GM18517 (cell line): ENCODE measurements at regions not wholly inside any gene's neighbourhood (a gene's known extent, or its start where the extent isn't known, plus 50 kb on each side); places are given as distances from the start of the nearest gene placed in this dataset.

Experiments
- ATAC-seq: cut with Tn5 transposase; IDR thresholded peaks from one replicate; pipeline ENCODE4 v1.9.1; 2021; ENCODE audit warnings: mild to moderate bottlenecking, moderate library complexity; ENCODE audit not compliant: unreplicated experiment

DNA sequence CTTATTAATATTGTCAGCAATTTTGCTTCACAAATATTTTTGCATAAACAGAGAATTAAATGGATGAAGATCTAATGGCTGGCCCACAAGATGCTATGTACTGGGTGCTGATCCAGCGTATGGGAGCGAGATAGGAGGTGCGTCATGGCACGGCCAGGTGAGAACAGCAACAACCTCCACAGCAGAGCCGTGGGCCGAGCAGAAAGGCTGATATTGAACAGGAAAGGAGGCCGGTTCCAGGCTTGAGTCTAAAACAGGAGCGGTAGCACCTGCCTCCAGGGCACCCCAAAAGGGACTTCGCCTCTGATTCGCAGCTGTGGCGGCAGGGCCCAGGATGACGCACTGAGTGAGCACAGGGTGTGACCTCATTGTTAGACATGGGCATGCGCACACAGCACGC lies 1502.1 kb downstream of the TBC1D22A start:
- ATAC-seq = no peak

DNA sequence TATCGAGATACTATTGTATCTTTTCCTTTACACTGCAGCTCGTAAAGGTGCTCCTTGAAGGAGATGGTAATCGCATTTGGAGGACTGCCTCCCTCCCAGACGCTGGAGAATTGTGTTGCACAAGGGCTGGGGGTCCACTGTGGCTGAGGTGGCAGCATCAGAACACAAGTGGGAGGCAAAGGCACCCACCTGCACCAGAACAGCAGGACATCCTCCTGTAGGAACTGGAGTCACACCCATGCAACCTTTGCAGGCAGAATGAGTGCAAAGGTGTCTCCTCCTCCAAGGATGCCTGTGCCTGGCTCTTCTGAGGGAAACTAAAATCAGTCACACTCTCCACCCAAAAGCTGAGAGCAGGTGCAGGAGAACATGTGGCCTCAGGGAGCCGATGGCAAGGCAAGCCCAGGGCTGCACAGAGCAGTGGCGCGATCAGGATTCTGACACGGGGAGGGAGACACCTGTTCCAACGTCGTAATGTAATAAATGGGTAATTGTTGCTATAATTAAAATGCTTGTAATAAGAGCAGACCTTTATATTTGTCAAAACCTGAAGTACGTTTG lies 1501.4 kb downstream of the TBC1D22A start:
- no peak for ATAC-seq

DNA sequence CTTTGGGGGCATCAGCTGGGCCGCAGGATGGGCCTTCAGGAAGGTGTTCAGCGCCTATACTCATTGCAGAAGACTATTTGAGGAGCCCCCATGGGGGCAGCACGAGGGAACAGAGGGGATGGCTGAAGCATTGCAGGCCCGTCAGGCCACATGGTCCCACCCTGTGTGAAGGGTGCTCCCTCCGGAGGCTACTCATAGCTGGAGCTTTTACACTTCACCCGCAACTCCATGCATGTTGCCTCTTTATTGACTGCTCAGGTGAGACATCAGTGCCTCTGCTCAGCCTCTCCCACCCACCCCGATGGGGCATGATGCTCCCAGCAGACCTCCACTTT lies 1500.9 kb downstream of the TBC1D22A start:
- no peak for ATAC-seq

DNA sequence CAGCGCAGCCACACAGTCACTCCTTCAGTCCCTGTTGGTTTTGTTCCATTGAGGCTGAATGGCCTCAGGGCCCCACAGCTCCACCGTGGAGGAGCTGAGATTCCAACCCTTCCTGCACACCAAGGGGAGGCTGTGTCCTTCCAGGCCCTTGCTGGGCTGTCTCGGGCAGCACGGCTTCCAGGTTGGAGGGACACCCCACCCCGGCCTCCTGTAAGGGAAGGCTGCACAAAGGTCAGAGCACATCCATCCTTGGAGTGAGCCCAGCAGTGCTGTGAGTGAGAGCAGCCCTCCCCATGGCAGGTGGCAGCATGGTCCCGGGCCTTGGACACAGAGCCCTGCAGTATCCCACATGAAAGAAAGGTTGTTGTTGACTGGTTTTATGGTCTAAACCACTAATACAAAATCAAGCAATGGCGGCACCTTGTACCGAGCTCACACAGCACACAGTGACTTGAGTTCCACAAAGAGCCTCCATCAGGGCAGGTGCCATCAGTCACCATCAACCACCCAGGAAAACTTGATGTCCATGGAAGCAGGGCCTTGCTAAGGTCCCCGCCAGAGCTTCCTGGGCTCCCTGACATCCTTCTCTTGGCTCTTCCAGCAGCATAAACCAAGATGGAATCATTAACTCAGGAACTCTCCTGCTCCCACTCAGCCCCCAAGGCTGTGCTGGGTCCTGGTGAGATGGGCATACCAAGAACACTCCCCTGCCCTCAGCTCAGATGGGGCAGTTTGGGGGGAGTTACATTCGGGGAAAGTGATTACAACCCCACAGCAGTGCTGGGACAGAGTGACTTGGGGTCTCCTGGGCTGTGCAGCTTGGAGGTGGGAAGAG lies 1500.4 kb downstream of the TBC1D22A start:
- ATAC-seq = no peak

DNA sequence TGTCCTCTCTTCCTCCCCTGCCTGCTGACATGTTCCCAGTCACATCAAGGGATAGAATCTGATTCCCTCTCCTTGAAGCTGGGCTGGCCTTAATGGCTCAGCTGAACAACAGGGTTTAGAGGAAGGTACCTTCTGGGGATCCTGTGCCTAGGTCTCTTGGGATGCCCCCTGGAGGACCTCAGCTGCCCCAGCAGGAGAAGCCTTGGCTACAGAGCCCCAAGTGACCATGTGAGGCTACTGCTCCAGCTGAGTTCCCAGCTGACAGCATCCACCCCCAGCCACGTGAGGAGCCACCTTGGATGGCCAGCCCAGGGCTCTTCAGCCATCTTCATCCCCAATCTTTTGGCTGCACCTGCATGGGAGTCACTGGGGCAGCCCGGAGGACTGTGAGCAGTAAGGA lies 1499.3 kb downstream of the TBC1D22A start:
- ATAC-seq = no peak

DNA sequence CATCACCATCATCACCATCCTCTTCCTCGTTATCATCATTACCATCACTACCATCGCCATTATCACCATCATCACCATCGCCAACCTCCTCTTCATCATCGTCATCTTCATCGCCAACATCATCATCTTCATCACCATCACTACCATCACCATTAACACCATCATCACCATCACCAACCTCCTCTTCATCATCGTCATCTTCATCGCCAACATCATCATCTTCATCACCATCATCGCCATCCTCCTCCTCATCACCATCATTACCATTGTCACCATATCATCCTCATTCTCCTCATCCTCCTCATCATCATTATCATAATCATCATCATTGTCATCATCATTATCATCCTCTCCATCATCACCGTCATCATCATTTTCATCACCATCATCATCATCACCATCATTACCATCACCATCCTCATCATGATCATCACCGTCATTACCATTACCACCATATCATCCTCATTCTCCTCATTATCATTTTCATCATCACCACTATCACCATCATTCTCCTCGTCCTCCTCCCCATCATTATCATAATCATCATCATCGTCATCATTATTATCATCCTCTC lies 1498.7 kb downstream of the TBC1D22A start:
- ATAC-seq = no peak

DNA sequence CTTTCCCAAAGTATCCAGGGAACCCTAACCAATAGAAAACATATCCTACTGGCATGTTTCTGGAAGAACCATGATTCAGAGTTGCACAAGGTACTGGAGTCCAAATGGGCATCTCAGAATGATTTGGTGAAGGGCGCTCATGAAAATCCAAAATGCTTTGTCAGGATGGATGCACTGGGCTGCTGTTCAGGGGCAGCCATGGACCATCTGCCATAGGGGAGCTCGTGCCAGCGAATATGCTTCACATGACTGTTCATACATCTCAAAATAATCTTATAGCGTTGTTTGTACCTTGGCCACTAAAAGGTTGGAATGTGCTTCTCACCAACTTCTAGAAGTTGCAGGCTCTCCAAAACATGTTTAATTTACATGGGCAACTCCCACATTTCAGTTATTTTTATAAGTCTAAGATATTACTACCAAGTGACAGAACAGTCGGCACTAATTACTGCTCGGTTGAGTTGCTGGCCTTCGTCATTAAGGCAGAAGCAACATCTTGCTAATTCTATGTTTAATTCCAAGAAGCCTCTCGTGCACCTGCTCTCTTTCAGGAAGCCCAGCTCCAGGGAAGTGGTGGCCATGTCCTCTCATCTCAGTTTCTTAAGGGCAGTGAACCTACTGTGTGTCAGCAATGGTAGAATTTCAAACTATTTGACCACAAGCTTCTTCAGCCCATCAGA lies 1497.7 kb downstream of the TBC1D22A start:
- no peak for ATAC-seq

DNA sequence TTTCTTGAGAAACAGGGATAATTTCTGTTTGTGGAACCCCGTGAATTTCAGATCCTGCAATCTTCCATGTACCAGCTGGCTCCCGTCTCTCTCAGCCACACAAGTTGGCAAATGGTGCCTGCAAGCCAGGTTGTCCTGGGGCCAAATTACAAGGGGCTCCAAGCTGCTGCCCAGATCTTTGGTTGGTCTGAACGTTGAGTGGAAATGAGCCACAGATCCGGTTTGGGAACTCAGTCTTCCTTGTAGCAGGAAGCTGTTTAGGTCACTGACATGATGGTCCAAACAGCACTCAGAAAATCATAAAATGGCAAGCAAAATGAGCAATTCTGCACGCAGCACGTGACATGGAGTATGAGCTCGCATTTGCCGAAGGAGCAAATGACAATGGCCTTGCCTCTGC lies 1496.4 kb downstream of the TBC1D22A start:
- ATAC-seq = no peak

DNA sequence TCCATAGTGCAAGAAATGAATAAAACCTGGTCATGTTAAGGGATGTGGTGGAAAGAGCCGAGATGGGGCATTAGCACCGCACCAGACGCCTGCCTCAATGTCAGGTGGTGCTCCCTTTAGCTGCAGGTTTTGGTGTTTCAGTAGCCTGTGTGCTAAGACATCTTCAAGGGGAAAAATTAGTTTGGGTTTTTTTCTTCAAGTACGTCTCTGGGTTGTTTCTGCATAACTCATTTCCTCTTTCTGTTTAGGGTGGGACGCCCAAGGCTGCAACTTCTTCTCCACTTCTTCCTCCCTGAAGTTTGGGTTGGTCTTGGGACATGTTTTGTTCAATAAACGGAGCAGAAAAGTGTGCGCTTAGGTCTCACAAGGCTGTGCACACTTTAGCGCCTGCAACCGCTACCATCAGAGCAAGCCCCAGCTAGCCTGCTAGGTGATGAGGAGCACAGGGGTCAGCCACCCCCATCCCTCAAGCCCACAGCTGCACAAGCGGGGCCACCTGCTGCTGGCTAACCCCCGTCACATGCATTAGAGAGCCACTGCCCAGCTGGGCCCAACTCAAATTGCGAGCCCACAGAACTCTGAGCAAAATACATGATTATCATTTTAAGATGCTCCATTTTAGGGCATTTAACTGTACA lies 1495.7 kb downstream of the TBC1D22A start:
- no peak for ATAC-seq

DNA sequence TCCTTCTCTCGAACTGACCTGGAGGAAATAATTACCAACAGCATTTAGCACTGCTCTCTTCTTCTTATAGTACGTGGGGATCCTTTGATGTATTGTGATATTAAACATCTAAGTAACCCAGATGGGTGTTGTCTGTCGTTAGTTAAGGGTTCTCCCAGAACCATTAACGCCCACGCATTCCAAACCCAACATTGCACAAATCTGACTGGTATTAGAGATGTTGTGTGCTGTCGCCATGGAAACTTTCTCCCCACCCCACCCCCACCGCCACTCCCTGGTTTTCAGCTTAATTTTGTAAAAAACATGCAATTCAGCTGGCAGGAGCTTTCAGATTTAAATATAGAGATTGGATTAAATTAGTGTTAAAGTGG lies 1495.2 kb downstream of the TBC1D22A start:
- no peak for ATAC-seq

DNA sequence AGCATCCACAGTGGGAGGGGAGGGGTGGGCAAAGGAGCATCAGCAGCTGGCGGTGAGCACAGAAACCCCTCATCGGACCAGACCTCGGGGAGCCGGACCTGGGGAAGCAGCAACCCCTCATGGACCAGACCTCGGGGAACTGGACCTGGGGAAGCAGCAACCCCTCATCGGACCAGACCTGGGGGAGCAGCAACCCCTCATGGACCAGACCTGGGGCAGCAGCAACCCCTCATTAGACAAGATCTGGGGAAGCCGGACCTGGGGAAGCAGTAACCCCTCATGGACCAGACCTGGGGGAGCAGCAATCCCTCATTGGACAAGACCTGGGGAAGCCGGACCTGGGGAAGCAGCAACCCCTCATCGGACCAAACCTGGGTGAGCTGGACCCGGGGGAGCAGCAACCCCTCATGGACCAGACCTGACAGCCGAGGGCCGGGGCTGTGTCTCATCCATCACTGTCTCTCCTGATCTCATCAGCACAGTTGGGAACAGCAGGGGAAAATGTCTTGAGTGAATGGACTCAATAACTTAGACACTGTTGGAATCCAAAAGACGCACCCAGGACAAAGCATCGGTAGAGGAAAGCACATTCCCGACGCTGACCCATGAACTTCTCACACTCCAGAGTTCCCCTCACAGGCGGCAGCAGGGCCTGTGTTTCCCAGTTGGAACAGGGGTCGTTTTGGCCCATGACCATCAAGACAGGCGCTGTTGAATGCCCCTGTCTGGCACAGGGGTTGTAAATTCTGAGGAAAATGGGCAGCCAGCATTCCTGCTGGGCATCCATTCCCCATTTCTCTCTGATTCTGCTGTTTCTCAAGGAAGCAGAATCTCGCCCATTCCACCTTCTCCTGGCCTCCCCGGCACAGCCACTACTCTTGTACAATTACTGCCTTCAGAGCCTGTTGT lies 1494.6 kb downstream of the TBC1D22A start:
- no peak for ATAC-seq

DNA sequence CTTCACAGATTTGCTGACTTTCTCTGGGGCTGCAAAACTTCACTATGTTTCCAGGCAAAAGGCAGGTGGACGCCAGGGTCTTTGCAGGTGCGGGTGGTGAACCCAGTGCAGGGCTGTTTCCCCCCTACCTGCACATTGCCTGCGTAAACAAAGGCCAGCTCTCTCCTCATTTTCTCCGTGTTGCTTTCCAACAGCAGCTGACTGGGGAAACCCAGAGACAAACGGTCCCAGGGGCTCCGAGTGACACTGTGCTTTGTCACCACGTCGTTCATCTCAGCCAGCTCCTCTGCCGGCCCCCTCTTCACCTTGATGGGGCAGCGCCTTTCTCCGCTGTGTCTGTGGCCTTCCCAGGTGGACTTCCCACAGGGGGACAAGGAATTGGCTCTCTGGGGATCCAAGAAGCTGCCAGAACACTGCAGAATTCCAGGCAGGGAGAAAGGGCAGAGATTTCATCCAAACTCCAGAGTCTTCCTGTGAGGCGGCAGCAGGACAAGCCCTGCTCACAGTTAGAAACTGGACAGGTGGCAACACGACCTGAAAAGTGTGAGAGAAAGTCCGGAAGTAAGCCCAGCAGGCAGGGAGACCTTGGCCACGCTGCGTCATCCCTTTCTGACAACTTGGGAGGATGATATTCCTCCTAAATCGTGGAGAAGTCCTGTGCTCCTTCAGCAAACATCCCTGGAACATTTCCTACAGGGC lies 1493.7 kb downstream of the TBC1D22A start:
- ATAC-seq = no peak

DNA sequence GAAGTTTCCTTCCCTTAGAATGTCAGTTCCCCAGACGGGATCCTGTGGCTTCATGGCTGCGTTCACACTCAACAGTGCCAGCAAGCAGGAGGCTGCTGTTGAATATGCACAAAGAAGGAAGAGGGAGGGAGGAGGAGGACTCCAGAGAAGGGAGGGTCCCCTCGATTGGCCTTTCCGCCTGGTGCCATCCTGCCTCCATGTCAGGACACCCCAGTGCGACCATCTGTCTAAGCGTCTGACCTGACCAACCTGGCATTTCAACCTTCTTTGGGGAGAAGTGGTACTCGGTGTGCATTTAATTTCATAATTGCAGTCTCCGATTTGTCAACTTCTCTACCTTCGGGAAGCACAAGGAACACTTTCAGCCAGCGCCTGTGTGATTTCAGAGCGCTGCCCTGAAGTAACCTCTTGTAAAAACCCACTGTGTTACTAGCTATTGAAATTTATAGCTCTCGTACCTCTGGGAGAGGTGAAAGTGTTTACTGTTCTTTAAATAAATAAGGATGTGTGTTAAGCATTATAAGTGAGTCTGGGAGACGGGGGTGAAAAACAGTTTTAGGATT lies 1491.9 kb downstream of the TBC1D22A start:
- no peak for ATAC-seq

DNA sequence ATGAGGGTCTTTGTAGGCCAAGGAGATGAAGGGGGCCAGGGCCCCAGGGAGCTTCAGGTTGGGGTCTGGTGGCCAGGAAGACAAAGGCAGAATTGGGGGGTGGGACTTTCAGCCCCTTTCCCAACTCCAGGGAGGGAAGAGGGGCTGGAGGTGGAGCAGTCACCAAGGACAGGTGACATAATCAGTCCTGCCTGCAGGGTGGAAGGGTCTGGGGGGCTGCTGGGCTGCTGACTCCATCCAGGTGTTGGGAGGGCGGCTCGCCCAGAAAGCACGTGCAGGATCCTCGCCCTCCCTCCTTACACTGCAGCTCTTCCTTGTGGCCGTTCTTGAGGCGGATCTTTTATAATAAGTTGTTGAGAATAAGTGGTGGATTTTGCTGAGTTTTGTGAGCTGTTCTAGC lies 1491.1 kb downstream of the TBC1D22A start:
- ATAC-seq = no peak

DNA sequence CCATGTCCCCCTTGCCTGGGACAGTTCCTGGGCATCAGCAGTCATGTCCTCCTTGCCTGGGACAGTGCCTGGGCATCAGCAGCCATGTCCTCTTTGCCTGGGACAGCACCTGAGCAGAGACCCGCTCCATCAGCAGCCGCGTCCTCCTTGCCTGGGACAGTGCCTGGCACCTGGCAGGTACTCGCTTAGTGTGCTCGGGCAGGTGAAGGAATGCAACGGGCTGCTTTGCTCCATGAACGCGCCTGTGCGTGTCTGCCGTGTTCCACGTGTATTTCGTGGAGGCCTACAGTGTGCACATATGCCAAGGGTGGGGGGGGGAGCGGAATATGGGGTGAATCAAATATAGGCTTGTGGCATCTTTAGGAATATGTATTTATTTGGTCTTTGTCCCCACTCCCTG lies 1490.7 kb downstream of the TBC1D22A start:
- no peak for ATAC-seq

DNA sequence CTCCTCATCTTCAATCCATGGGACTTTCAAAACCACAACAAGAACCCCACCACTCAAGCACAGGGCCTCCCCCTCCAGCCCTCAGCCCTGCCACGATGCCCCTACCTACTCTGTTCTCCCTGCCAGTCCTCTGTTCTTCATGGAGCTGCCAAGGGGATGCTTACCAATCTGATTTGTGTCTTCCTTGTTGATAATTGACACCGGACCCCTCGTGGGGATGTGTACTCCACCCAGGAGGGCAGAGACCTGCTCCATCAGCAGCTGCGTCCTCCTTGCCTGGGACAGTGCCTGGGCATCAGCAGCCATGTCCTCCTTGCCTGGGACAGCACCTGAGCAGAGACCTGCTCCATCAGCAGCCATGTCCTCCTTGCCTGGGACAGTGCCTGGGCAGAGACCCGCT lies 1489.2 kb downstream of the TBC1D22A start:
- no peak for ATAC-seq

DNA sequence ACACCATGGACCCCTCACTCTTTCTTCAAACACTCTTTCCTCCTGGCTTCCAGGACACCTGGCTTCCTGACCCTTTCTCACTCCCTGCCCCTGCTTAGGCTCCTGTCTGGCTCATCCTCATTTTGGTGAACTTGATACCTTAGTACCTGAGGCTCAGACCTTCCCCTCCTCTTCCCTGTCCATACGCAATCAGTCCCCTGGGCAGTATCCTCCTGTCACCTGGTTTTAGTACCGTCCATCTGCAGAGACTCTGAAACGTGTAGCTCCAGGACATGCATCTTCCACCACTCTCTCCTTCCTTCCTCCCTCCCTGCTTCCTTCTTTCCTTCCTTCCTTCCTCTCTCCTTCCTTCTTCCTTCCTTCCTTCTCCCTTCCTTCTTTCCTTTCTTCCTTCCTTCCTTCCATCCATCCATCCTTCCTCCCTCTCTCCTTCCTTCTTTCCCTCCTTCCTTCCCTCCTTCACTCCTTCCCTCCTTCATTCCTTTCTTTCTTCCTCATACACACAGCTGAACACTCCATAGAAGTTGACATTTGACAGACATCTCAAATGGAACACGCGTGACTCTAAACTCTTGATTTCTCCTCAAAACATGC lies 1488.6 kb downstream of the TBC1D22A start:
- ATAC-seq = no peak

DNA sequence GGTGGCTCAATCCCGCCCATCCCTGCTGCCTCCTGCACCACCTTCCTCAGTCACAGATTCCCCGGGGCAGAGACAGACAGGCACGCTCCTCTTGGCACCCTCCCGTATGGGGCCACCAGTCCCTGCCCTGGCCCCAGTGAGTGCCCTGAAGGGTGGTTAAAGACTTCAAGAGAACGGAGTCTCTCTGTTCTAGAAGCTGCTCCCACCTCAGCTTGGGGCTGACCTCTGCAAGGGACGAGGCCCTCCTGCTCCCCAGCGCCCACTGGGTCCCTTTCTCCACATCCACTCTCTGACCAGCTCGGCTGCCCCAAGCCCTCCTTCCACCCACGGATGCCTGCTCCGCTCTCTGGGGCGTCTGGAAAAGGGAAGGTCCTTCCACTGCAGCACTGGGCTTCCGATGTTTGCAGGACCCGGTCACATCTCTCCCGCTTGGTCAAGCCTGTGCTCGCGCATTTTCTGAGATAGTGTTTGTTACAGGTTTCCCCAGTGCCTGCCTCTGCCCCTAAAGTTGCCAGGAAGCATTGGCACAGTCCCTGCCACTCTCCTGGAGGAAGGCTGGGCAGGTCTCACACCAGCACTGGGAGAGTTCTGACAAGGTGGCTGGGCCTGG lies 1487.9 kb downstream of the TBC1D22A start:
- no peak for ATAC-seq
